Cardiac muscle cell (in vitro differentiated cells and primary cell): ENCODE measurements at regions not wholly inside any gene's neighbourhood (a gene's known extent, or its start where the extent isn't known, plus 50 kb on each side); places are given as distances from the start of the nearest gene placed in this dataset.

Experiments used
- DNase-seq, 2 donors: peaks; one replicate each; pipeline versions ENCODE4 v3.0.0 to v3.0.0-alpha.2; 2010 to 2017; ENCODE audit warnings: low read depth in 1 of 2, low spot score in 1 of 2
- H3K27ac ChIP-seq: fragments of 200-600 bp; sonication (generic); 2 replicates; pipeline ENCODE4 v1.5.1; 2016
- H3K27me3 ChIP-seq: fragments of 200-600 bp; sonication (generic); 2 replicates; pipeline ENCODE4 v1.6.0; 2016; ENCODE audit warnings: control low read depth
- H3K36me3 ChIP-seq: fragments of 200-600 bp; sonication (generic); 2 replicates; pipeline ENCODE4 v1.5.1; 2016; ENCODE audit warnings: control low read depth
- H3K4me1 ChIP-seq: fragments of 200-600 bp; sonication (generic); 2 replicates; pipeline ENCODE4 v1.8.1; 2017; ENCODE audit warnings: low read depth, mild to moderate bottlenecking, mixed run types
- H3K4me3 ChIP-seq: fragments of 200-600 bp; sonication (generic); 2 replicates; pipeline ENCODE4 v1.5.1; 2016; ENCODE audit warnings: mild to moderate bottlenecking
- H3K9me3 ChIP-seq: fragments of 200-600 bp; sonication (generic); 2 replicates; pipeline ENCODE4 v1.5.1; 2017; ENCODE audit warnings: low read depth, mild to moderate bottlenecking, control low read depth
- TF ChIP-seq, protein P1 (sequence below): IDR thresholded peaks from 2 replicates; pipeline ENCODE4 v1.5.1; 2012; ENCODE audit warnings: low read depth, mild to moderate bottlenecking, low read length

GRCh38 chr1:71166178-71167173, 85.6 kb upstream of the ZRANB2 start:
- Histone ChIP-seq H3K9me3 (no peaks in the 10 kb centered on the region), H3K4me3 (no peak overlapping the region), H3K36me3 (no peaks in the 10 kb centered on the region), H3K27ac (no peak overlapping the region), H3K4me1 (no peaks in the 10 kb centered on the region), H3K27me3 (no peaks in the 10 kb centered on the region)
- TF ChIP-seq, protein P1, sequence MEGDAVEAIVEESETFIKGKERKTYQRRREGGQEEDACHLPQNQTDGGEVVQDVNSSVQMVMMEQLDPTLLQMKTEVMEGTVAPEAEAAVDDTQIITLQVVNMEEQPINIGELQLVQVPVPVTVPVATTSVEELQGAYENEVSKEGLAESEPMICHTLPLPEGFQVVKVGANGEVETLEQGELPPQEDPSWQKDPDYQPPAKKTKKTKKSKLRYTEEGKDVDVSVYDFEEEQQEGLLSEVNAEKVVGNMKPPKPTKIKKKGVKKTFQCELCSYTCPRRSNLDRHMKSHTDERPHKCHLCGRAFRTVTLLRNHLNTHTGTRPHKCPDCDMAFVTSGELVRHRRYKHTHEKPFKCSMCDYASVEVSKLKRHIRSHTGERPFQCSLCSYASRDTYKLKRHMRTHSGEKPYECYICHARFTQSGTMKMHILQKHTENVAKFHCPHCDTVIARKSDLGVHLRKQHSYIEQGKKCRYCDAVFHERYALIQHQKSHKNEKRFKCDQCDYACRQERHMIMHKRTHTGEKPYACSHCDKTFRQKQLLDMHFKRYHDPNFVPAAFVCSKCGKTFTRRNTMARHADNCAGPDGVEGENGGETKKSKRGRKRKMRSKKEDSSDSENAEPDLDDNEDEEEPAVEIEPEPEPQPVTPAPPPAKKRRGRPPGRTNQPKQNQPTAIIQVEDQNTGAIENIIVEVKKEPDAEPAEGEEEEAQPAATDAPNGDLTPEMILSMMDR = no peak
- no peak for DNase-seq

DNA sequence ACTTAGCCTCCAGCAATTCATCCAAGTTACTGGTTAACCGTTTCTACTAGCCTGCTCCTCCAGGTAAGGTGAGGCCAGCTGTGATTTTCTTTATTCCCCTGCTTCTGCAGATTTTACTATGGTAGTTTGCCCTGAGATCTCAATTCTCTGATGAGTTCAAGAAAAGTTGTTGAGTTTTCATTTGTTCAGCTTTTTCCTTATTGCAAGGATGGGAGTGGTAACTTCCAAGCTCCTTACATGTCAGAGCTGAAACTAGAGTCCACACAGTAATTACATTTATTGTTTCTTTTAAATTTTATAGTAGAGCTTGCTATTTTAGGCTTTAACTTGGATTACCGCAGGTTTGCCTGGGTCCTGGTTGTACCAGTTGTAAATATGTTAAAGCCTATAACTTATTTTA, 76.9 kb upstream of the ZRANB2 start:
- Histone ChIP-seq H3K4me3 (no peak overlapping the region), H3K4me1 (no peaks in the 10 kb centered on the region), H3K27me3 (no peaks in the 10 kb centered on the region), H3K27ac (no peak overlapping the region), H3K36me3 (no peaks in the 10 kb centered on the region), H3K9me3 (no peaks in the 10 kb centered on the region)
- TF ChIP-seq, protein P1 = no peak
- no peak for DNase-seq

GRCh38 chr1:71157151-71157550, 76.3 kb upstream of the ZRANB2 start:
- no peaks in the 10 kb centered on the region for H3K36me3 ChIP-seq
- no peaks in the 10 kb centered on the region for H3K4me1 ChIP-seq
- TF ChIP-seq, protein P1 = no peak
- H3K4me3 ChIP-seq = no peak overlapping the region
- H3K27ac ChIP-seq = no peak overlapping the region
- DNase-seq = no peak
- H3K9me3 ChIP-seq = no peaks in the 10 kb centered on the region
- H3K27me3 ChIP-seq = no peaks in the 10 kb centered on the region

GRCh38 chr1:71156590-71156989, 75.8 kb upstream of the ZRANB2 start:
- H3K27me3 ChIP-seq = no peaks in the 10 kb centered on the region
- no peaks in the 10 kb centered on the region for H3K9me3 ChIP-seq
- DNase-seq = no peak
- no peaks in the 10 kb centered on the region for H3K4me1 ChIP-seq
- H3K4me3 ChIP-seq = no peak overlapping the region
- TF ChIP-seq, protein P1 = no peak
- no peaks in the 10 kb centered on the region for H3K36me3 ChIP-seq
- H3K27ac ChIP-seq = no peak overlapping the region

DNA sequence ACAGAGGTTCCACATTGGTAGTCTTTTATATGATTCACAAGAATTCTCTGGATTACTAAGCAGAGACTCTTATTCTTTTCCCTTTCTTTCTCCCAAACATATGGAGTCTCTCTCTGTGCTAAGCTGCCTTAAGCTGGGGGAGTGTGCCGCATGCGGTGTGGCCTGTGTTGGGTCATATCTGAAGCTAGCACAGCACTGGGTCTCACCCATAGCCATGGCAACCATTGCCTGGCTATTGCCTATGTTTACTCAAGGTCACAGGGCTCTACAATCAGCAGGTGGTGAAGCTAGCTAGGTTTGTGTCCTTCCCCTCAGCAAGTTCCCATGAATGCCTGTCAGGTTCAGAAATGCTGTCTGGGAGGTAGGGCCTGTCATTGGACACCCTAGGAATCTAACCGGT, 73.6 kb upstream of the ZRANB2 start:
- TF ChIP-seq, protein P1 = no peak
- Histone ChIP-seq H3K36me3 (no peaks in the 10 kb centered on the region), H3K4me1 (no peaks in the 10 kb centered on the region), H3K4me3 (no peak overlapping the region), H3K9me3 (no peaks in the 10 kb centered on the region), H3K27ac (no peak overlapping the region), H3K27me3 (no peaks in the 10 kb centered on the region)
- DNase-seq = no peak
